Skeletal muscle tissue (tissue), 3 donors: ENCODE measurements at regions not wholly inside any gene's neighbourhood (a gene's known extent, or its start where the extent isn't known, plus 50 kb on each side); places are given as distances from the start of the nearest gene placed in this dataset.

ENCODE experiments used
- H3K27ac ChIP-seq: one replicate; pipeline ENCODE4 v1.7.0; 2013; ENCODE audit warnings: mild to moderate bottlenecking, low read depth, low read length, inconsistent platforms
- H3K27me3 ChIP-seq, 3 donors: one replicate each; pipeline ENCODE4 v1.7.0; 2013; ENCODE audit warnings: low read length in 3 of 3; ENCODE audit not compliant: control insufficient read depth in 3 of 3, insufficient read depth in 3 of 3
- H3K36me3 ChIP-seq, 3 donors: one replicate each; pipeline ENCODE4 v1.7.0; 2013; ENCODE audit warnings: low read length in 3 of 3; ENCODE audit not compliant: control insufficient read depth in 3 of 3, insufficient read depth in 3 of 3
- H3K4me1 ChIP-seq, 3 donors: one replicate each; pipeline ENCODE4 v1.7.0; 2013; ENCODE audit warnings: low read length in 3 of 3, mild to moderate bottlenecking in 3 of 3; ENCODE audit not compliant: control insufficient read depth in 3 of 3, insufficient read depth in 3 of 3
- H3K4me3 ChIP-seq, 3 donors: one replicate each; pipeline ENCODE4 v1.7.0; 2013; ENCODE audit warnings: low read length in 3 of 3
- H3K9ac ChIP-seq, 3 donors: one replicate each; pipeline ENCODE4 v1.7.0; 2013; ENCODE audit warnings: low read length in 3 of 3, mild to moderate bottlenecking in 3 of 3, moderate library complexity in 2 of 3, low read depth in 1 of 3
- H3K9me3 ChIP-seq, 3 donors: one replicate each; pipeline ENCODE4 v1.7.0; 2013; ENCODE audit warnings: low read length in 3 of 3; ENCODE audit not compliant: control insufficient read depth in 3 of 3
- donor health status: Osteomylitis.

DNA sequence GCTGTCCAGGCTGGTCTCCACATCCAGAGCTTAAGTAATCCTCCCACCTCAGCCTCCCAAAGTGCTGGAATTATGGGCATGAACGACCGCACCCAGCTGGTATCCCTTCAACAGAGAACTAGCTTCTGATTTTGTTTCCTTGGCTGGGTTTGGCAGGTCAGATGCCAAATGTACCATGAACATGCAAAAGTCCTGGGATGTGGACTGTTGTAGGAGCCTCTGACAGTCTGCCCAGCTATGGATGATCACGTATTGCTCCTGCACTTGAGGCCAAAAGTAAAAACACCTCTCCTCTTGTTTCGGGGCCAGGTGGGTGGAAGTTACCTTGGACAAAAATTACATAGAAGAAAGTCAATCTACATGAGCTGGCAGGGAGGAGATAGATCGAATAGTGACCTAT is 699.5 kb downstream of the TYW1 start:
- no peak overlapping the region for H3K27ac ChIP-seq
- H3K9ac ChIP-seq: no peak overlapping the region
- H3K9me3 ChIP-seq: peaks cover 0 to 5% (median 0%) of the 10 kb centered on the region in 3 donors
- H3K4me1 ChIP-seq: no peaks in the 10 kb centered on the region
- no peak overlapping the region for H3K4me3 ChIP-seq
- no peaks in the 10 kb centered on the region for H3K36me3 ChIP-seq
- H3K27me3 ChIP-seq: peaks cover 0 to 5% (median 0%) of the 10 kb centered on the region in 3 donors

DNA sequence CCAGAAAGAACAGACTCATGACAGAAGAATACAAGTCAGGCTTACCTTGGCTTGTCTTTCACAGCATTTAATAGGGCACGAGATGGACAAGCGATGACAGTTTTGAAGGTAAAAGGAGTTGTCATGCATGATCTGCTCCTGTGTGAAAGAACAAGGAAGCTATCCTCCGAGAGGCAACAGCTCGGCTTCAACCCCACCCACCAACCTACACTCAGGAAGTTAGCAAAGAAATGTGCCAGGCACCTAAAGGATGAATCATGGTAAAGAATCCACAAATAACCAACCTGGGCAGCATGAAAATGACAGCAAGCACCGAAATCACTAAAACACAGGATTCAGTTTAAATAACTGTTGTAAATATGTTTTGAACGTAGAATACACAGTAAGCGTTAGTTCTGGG is 700.2 kb downstream of the TYW1 start:
- peaks cover 0 to 5% (median 0%) of the 10 kb centered on the region in 3 donors for H3K27me3 ChIP-seq
- no peak overlapping the region for H3K27ac ChIP-seq
- H3K4me3 ChIP-seq: no peak overlapping the region
- no peak overlapping the region for H3K9ac ChIP-seq
- no peaks in the 10 kb centered on the region for H3K4me1 ChIP-seq
- no peaks in the 10 kb centered on the region for H3K36me3 ChIP-seq
- H3K9me3 ChIP-seq: no peaks in the 10 kb centered on the region

DNA sequence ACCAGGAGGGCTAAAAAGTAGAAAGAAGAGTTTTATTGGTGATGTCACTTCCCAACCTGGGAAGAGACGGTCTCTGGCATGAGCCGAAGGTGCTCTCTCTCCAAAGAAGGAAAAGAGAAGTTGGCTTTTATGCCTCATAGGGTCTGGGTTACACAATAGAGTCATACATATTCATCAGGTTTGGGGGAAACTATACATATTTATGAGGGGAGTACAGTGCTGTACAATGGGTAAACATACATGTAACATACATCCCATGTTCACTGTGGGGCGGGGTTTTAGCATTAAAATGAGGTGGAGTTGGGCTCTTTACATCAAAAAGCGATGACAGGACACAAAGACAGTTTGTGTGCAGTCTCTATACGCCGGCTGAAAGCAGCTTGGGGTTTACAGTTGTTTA is 701.7 kb downstream of the TYW1 start:
- no peak overlapping the region for H3K4me3 ChIP-seq
- no peak overlapping the region for H3K9ac ChIP-seq
- H3K27me3 ChIP-seq: peaks cover 0 to 5% (median 0%) of the 10 kb centered on the region in 3 donors
- H3K9me3 ChIP-seq: no peaks in the 10 kb centered on the region
- no peak overlapping the region for H3K27ac ChIP-seq
- H3K36me3 ChIP-seq: no peaks in the 10 kb centered on the region
- no peaks in the 10 kb centered on the region for H3K4me1 ChIP-seq

DNA sequence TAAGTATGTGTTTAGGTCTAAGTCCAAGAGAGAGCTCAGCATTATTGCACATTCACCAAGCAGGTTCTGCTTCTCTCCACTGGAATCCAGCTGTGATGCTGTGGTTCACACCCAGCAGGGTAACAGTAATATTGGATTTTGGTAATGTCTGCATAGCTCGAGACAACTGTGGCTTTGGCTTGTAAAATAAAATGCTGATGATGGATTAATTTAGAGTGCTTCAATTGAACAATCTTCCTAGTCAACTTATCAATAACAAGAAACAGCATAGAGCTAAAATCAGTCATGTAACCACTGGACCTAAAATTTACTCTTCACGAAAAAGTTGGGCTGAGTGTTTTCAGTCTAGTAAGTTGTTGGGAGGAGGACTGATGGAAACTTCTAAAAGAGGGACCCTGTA is 709.2 kb downstream of the TYW1 start:
- Histone ChIP-seq H3K27me3 (no peaks in the 10 kb centered on the region), H3K4me1 (no peaks in the 10 kb centered on the region), H3K9me3 (no peaks in the 10 kb centered on the region), H3K27ac (no peak overlapping the region), H3K36me3 (no peaks in the 10 kb centered on the region), H3K9ac (no peak overlapping the region), H3K4me3 (no peak overlapping the region)

DNA sequence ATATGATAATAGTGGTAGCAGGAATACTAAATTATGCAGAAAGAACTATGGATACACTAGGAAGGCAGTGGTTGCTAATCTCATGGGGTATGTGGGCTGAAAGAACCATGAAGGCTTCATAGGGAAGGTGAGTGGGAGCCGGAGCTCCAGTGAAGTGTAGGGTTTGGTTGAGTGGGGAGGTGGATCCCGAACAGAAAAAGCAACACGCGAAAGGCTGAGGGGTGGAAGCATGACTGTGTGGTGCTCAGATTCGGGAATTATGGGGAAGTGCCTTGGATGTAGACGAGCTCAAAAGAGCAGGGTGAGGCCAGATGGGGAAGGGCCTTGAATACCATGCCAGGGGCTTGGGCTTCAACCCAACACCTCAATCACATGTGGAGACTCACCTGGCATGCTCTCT is 715.1 kb downstream of the TYW1 start:
- Histone ChIP-seq H3K27ac (no peak overlapping the region), H3K9me3 (no peaks in the 10 kb centered on the region)

DNA sequence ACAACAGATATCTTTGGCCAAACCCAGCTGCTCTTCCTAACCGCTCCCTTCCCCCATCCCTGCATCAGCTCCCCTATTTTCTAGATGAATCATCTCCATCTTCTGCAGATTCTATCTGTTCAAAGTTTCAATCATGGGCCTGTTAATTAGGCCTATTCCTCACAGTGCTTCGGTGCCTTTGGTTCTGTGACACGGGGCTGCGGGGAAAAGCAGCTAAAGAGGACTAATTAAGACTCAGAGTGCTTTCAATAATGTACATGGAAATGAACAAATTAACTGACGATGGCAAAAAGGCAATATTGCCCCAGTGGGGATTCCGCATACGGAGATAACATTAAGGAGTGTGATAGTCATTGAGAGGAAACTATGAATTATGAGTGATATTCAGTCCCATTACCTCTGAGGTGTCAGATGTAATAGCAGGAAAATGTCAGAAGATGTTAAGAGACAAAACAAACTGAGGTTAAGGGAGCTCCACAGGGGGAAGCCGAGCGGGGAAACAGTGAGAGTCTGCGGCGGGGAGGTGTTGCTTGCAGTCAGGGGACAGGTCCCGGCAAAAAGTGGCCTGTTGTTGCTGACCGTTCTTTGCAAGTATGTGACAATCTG is 716.9 kb downstream of the TYW1 start:
- Histone ChIP-seq H3K4me1 (no peaks in the 10 kb centered on the region), H3K27me3 (no peaks in the 10 kb centered on the region), H3K9ac (no peak overlapping the region), H3K27ac (no peak overlapping the region), H3K4me3 (no peak overlapping the region), H3K9me3 (no peaks in the 10 kb centered on the region), H3K36me3 (no peaks in the 10 kb centered on the region)

More for the DNA sequence above, 715.1 kb downstream of the TYW1 start:
- Histone ChIP-seq H3K9ac (no peak overlapping the region), H3K27me3 (no peaks in the 10 kb centered on the region), H3K36me3 (no peaks in the 10 kb centered on the region), H3K4me3 (no peak overlapping the region), H3K4me1 (no peaks in the 10 kb centered on the region)

DNA sequence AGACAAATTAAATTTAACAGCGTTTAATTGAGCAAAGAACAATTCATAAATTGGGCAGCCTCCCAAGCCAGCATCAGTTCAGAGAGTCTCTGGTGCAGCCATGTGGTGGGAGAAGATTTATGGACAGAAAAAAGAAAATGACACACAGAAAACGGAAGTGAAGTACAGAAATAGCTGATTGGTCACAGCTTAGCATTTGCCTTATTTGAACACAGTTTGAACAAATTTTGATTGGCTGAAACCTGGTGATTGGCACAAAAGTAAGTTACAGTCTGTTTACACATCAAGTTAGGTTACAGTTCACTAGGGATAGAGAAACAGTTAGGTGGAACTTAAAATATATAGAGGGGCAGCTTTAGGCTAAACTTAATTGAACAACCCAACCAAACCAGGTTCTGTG is 720.1 kb downstream of the TYW1 start:
- no peak overlapping the region for H3K9ac ChIP-seq
- H3K9me3 ChIP-seq: no peaks in the 10 kb centered on the region
- no peaks in the 10 kb centered on the region for H3K4me1 ChIP-seq
- H3K27ac ChIP-seq: no peak overlapping the region
- H3K27me3 ChIP-seq: no peaks in the 10 kb centered on the region
- no peaks in the 10 kb centered on the region for H3K36me3 ChIP-seq
- no peak overlapping the region for H3K4me3 ChIP-seq

DNA sequence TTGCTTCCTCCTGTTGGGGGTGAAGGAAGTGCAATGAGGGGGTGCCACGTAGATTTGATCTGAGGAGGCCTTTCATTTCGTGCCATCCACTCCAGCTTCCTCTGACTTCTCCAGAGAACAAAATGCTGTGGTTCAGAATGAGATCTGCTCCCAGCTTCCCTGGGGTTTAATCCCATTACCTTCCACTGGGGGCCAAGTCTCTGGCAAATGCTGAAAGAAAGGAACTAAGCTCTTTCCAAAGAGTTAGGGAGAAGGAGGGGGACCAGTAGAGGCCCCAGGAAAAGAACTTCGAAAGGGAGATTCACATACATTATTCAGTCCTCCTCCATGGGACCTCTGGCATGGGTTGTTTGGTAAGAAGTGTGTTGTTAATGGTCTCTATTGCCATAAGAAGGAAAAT is 727.0 kb downstream of the TYW1 start:
- no peaks in the 10 kb centered on the region for H3K9me3 ChIP-seq
- no peak overlapping the region for H3K4me3 ChIP-seq
- H3K36me3 ChIP-seq: no peaks in the 10 kb centered on the region
- H3K27me3 ChIP-seq: no peaks in the 10 kb centered on the region
- H3K9ac ChIP-seq: no peak overlapping the region
- H3K4me1 ChIP-seq: no peaks in the 10 kb centered on the region
- H3K27ac ChIP-seq: no peak overlapping the region

DNA sequence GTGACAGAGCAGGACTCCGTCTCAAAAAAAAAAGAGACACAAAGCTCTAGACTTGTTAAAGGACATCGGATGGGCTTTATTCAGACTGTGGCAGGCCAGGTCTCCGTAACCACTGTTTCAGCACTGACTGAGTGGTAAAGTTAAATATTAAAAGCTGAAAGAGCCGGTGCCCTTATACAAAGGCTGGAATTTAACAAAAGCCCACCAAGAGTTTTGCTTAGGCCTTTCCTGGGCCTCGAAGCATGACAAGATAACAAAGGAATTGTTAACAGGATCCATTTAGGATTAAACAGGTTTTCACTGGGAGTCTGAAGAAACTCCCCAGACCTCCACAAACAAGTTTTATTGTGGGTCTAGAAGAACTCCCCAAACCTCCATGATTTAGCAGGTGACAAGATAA is 727.8 kb downstream of the TYW1 start:
- Histone ChIP-seq H3K4me3 (no peak overlapping the region), H3K27me3 (no peaks in the 10 kb centered on the region), H3K9me3 (no peaks in the 10 kb centered on the region), H3K27ac (no peak overlapping the region), H3K36me3 (no peaks in the 10 kb centered on the region), H3K9ac (no peak overlapping the region), H3K4me1 (no peaks in the 10 kb centered on the region)

DNA sequence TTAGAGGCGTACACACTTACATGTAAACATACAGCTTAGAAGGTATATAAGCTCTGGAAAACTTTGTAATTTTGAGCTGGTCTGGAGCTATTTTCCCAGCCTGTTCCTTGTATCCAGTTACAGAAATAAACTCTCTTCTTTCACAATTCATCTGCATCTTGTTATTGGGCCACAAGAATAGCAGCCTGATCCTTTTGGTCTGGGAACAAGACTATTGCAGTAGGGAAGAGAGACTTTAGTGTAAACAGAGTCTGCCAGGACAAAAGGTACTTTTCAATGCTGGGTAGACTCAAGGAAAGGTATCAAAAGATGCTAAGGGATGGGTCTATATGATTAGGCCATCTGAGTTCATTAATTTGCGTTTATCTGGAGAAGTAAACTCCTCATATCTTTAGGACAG is 728.3 kb downstream of the TYW1 start:
- no peaks in the 10 kb centered on the region for H3K9me3 ChIP-seq
- H3K27me3 ChIP-seq: peaks cover 0 to 3% (median 0%) of the 10 kb centered on the region in 3 donors
- H3K9ac ChIP-seq: no peak overlapping the region
- H3K4me3 ChIP-seq: no peak overlapping the region
- H3K4me1 ChIP-seq: no peaks in the 10 kb centered on the region
- H3K36me3 ChIP-seq: no peaks in the 10 kb centered on the region
- no peak overlapping the region for H3K27ac ChIP-seq
